GM12864 (cell line): ENCODE measurements at regions not wholly inside any gene's neighbourhood (a gene's known extent, or its start where the extent isn't known, plus 50 kb on each side); places are given as distances from the start of the nearest gene placed in this dataset.

ENCODE experiments used
- DNase-seq: peaks from one replicate; pipeline ENCODE4 v3.0.0-alpha.2; 2011; ENCODE audit warnings: low read depth
- H3K4me3 ChIP-seq: 2 replicates; pipeline ENCODE4 v1.5.1; 2011; ENCODE audit warnings: mild to moderate bottlenecking, low read depth, low read length, control low read depth
- TF ChIP-seq, protein P1 (sequence below): IDR thresholded peaks from 2 replicates; pipeline ENCODE4 v1.5.1; 2011; ENCODE audit warnings: low read depth, mild to moderate bottlenecking, moderate library complexity, low read length, control low read depth, inconsistent platforms; ENCODE audit errors: missing control alignments

DNA sequence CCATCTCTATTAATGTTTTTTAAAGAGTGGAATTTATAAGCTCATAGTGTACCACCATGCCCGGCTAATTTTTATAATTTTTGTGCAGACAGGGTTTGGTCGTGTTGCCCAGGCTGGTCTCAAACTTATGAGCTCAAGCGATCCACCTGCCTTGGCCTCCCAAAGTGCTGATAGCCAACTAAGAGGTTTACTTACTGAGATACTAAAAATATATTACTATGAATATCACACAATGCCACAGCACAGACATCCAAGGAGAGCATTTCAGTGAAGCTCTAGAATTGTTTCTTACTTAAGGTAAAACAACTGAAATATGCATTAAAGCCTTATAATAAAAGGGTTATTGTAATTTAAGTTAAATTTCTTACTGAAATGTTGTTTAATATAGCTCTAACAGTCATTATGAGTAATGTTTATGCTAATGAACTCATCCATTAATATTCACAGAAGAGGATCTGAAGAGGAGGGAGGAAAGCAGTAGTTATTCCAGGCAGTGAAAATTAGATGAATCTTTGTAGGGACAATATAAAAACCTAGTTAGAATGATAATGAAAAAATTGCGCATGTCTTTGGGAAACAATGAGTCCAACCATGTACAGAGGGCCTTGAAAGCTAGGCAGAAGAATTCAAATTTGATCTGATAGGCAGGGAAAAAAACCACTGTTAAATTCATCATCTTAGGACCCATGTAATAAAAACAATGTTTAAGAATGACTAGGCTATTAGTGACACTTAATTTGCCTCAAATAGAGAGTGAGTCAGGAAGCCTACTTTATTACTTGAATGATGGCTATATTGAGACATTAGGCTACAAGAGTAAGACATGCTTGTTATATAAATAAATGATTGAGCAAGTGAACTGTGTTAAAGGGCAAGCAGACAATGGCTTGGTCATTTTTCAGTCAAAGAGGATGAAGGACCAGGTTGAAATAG is 99.2 kb downstream of the SLC41A2 start:
- no peak for DNase-seq
- H3K4me3 ChIP-seq = no peak overlapping the region
- TF ChIP-seq, protein P1, sequence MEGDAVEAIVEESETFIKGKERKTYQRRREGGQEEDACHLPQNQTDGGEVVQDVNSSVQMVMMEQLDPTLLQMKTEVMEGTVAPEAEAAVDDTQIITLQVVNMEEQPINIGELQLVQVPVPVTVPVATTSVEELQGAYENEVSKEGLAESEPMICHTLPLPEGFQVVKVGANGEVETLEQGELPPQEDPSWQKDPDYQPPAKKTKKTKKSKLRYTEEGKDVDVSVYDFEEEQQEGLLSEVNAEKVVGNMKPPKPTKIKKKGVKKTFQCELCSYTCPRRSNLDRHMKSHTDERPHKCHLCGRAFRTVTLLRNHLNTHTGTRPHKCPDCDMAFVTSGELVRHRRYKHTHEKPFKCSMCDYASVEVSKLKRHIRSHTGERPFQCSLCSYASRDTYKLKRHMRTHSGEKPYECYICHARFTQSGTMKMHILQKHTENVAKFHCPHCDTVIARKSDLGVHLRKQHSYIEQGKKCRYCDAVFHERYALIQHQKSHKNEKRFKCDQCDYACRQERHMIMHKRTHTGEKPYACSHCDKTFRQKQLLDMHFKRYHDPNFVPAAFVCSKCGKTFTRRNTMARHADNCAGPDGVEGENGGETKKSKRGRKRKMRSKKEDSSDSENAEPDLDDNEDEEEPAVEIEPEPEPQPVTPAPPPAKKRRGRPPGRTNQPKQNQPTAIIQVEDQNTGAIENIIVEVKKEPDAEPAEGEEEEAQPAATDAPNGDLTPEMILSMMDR = no peak

DNA sequence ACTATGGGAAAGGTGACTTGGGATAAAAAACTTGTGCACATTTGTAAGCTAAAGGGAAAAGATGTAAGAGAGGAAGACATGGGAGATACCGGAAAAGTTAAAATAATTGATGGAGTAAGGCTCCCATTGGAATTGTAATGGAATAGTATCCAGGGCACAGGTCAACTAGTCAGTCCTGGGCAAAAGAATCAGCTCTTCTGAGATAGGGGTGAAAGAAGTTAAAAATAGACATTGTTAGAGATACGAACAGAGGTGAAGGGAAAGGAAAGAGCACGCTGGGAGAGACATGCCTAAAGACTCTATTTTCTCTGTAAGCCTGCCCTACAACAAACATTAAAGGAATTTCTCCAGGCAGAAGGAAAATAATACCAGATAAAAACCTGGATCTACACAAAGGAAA is 101.6 kb downstream of the SLC41A2 start:
- no peak overlapping the region for H3K4me3 ChIP-seq
- TF ChIP-seq, protein P1 = no peak
- DNase-seq = no peak

DNA sequence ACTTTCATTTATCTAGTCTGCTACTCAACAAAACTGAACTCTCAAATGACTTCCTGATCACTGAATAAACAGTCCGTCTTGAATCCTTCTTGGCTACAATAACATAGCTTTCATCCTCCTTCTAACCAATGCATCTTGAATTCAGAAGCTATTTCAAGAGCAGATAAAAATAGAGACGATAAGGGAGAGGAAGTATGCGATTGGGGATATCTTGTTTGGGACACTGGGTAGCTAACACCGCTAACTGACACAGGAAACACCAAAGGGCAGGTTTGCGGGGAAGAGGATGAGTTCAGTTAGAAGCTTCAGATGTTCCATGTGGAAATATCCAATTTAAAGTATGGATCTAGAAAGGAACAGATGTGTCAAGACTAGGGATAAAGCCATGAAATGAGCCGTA is 102.5 kb downstream of the SLC41A2 start:
- DNase-seq = no peak
- TF ChIP-seq, protein P1 = no peak
- H3K4me3 ChIP-seq = no peak overlapping the region

DNA sequence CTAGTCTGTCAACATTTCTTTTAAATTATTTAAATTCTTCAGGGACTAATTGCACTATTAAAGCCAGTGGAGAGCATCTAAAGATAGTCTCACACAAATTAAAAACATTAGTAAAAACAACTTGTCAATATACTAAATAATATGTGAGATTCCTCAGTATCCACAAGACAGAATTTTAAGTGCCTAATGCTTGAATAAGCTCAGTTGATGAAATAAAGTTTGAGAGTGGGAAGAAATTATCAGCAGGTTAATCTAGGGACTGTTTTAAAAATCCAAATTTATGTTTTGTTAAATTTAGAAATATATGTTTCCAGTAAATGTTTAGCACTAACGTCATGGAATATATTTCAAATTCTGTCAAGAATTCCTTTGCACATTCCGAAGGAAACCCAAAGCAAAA is 105.2 kb downstream of the SLC41A2 start:
- no peak for DNase-seq
- TF ChIP-seq, protein P1 = no peak
- no peak overlapping the region for H3K4me3 ChIP-seq

DNA sequence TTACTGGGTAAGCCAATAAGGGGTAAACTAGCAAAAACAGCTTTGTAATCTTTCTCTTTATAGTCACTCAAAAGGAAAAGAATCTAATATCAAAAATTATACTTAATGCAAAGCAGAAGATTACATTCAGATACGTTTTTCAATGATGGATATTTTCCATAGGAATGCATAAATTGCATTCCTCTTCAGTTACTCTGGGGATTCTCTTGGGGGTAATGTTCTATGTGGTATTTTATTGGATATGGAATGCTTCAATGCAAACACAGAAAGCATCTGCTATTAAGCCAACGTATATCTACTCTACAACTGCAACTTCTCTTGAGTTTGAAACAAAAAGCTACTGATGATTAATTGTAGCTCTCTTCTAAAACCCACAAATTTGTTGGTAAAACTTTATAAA is 106.0 kb downstream of the SLC41A2 start:
- TF ChIP-seq, protein P1 = no peak
- no peak overlapping the region for H3K4me3 ChIP-seq
- DNase-seq = no peak

DNA sequence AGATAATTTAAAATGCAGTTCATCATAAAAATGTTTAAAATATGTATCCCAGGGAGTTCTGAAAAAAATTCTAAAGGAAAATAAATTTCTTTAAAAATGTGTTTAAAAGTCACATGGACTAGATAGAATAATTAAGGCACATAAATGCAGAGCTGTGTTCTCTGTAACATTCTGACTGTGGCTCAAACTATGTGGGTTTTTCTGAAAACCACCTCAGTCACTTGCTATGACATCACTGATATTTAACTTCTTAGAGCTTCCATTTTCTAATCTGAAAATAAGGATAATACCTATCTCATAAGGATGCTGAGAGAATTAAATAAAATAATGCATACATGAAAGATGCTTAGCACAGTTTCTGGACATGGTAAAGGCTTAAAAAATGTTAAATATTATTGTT is 107.3 kb downstream of the SLC41A2 start:
- TF ChIP-seq, protein P1 = no peak
- DNase-seq = no peak
- no peak overlapping the region for H3K4me3 ChIP-seq
